ENCODE measurements at regions not wholly inside any gene's neighbourhood (a gene's known extent, or its start where the extent isn't known, plus 50 kb on each side); places are given as distances from the start of the nearest gene placed in this dataset.

- 79 to 89% methylated on average over 6 to 7 of the region's 7 CpGs for WGBS, 2 donors
- no peak for TF ChIP-seq POLR2A (IDR thresholded peaks at IDR 0.05)
- no peak for TF ChIP-seq CTCF (IDR thresholded peaks at IDR 0.05)
These were observed 1086.0 kb downstream of the NLGN4X start for GRCh38 chrX:5142644-5143043.

GRCh38 chrX:5122181-5122678 lies 1106.4 kb downstream of the NLGN4X start:
- no peak overlapping the region for H3K4me3 ChIP-seq (ENCODE audit: low read depth, poor library complexity, severe bottlenecking)
- 65 to 66% methylated on average over 4 of the region's 4 CpGs for WGBS, 2 donors
- no peak for DNase-seq (ENCODE audit: low spot score in 2 of 2)
- no peak for TF ChIP-seq CTCF (IDR thresholded peaks at IDR 0.05)
- intact Hi-C loops (cut with DNase I; ENCODE audit: low total_unique reads): no loop called here

More at GRCh38 chrX:5142644-5143043, 1086.0 kb downstream of the NLGN4X start:
- intact Hi-C loops (cut with DNase I; ENCODE audit: low total_unique reads): no loop called here
- DNase-seq (ENCODE audit: low spot score in 2 of 2): no peak
- no peak overlapping the region for H3K4me3 ChIP-seq (ENCODE audit: low read depth, poor library complexity, severe bottlenecking)

DNA sequence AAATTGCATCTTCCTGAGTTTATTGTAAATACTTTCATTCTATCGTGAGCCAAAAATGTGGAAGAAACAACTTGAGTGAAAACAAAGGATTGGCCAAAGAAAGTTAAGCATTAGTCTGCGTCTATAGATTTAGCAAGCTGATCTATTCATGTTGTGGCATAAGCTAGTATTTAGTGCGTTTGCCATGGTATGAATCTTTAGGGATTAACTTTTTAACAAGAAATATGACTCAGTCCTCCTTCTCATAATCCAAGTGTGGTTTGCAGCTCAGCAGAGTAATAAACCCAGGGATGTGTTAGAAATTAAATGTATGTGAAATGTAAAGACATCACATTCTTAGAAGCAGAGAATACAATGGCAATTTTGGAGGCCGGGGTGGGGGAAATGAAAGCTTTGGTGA lies 1110.9 kb downstream of the NLGN4X start:
- DNase-seq (ENCODE audit: low spot score in 2 of 2): no peak
- intact Hi-C loops (cut with DNase I; ENCODE audit: low total_unique reads): no loop called here
- no peak overlapping the region for H3K4me3 ChIP-seq (ENCODE audit: low read depth, poor library complexity, severe bottlenecking)
- TF ChIP-seq CTCF (IDR thresholded peaks at IDR 0.05): no peak
- WGBS, 2 donors: 60 to 75% methylated on average over 4 of the region's 4 CpGs

- DNase-seq (ENCODE audit: low spot score in 2 of 2): no peak
- intact Hi-C loops (cut with DNase I; ENCODE audit: low total_unique reads): no loop called here
- no peak overlapping the region for H3K4me3 ChIP-seq (ENCODE audit: low read depth, poor library complexity, severe bottlenecking)
- WGBS, 2 donors: 67 to 73% methylated on average over 6 of the region's 6 CpGs
- no peak for TF ChIP-seq POLR2A (IDR thresholded peaks at IDR 0.05)
- TF ChIP-seq CTCF (IDR thresholded peaks at IDR 0.05): no peak
These were observed 1115.5 kb downstream of the NLGN4X start for GRCh38 chrX:5113128-5113527.

DNA sequence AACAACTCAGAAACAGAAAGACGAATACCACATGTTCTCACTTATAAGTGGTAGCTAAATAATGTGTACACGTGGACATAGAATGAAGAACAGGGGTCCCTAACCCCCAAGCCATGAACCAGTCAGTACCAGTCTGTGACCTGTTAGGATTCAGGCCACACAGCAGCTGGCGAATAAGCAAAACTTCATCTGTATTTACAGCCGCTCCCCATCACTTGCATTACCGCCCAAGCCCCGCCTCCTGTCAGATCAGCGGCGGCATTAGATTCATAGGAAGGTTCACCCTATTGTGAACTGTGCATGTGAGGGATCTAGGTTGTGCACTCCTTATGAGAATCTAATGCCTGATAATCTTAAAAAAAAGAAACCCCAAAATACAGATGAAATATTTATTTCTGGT lies 1128.7 kb downstream of the NLGN4X start:
- intact Hi-C loops (cut with DNase I; ENCODE audit: low total_unique reads): no loop called here
- no peak for DNase-seq (ENCODE audit: low spot score in 2 of 2)
- no peak overlapping the region for H3K4me3 ChIP-seq (ENCODE audit: low read depth, poor library complexity, severe bottlenecking)
- TF ChIP-seq CTCF (IDR thresholded peaks at IDR 0.05) (no peak), POLR2A (IDR thresholded peaks at IDR 0.05) (no peak)
- 76 to 91% methylated on average over 8 of the region's 8 CpGs for WGBS, 2 donors

GRCh38 chrX:5086388-5086787 lies 1142.3 kb downstream of the NLGN4X start:
- intact Hi-C loops (cut with DNase I; ENCODE audit: low total_unique reads): no loop called here
- no peak overlapping the region for H3K4me3 ChIP-seq (ENCODE audit: low read depth, poor library complexity, severe bottlenecking)
- no peak for DNase-seq (ENCODE audit: low spot score in 2 of 2)
- 65 to 72% methylated on average over 2 of the region's 2 CpGs for WGBS, 2 donors
- TF ChIP-seq POLR2A (IDR thresholded peaks at IDR 0.05) (no peak), CTCF (IDR thresholded peaks at IDR 0.05) (no peak)

Measured in lower leg skin (tissue), 4 donors.